ENCODE measurements at regions not wholly inside any gene's neighbourhood (a gene's known extent, or its start where the extent isn't known, plus 50 kb on each side); places are given as distances from the start of the nearest gene placed in this dataset.

- TF ChIP-seq CTCF (conservative IDR thresholded peaks at IDR 0.05; ENCODE audit: low read depth, low read length): no peak
- TF ChIP-seq POLR2A (IDR thresholded peaks at IDR 0.05; ENCODE audit: low read depth, low read length): no peak
- no peak for TF ChIP-seq CEBPB (IDR thresholded peaks at IDR 0.05; ENCODE audit: low read depth, low read length)
- no peak for TF ChIP-seq MAZ (IDR thresholded peaks at IDR 0.05; ENCODE audit: borderline replicate concordance, low read depth, low read length)
- TF ChIP-seq RAD21 (IDR thresholded peaks at IDR 0.05; ENCODE audit: low read length): no peak
- TF ChIP-seq SMC3 (IDR thresholded peaks at IDR 0.05; ENCODE audit: low read depth, low read length): no peak
- TF ChIP-seq, protein P1, sequence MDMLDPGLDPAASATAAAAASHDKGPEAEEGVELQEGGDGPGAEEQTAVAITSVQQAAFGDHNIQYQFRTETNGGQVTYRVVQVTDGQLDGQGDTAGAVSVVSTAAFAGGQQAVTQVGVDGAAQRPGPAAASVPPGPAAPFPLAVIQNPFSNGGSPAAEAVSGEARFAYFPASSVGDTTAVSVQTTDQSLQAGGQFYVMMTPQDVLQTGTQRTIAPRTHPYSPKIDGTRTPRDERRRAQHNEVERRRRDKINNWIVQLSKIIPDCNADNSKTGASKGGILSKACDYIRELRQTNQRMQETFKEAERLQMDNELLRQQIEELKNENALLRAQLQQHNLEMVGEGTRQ (IDR thresholded peaks at IDR 0.05; ENCODE audit: low read depth, low read length): no peak
- no peak for TF ChIP-seq RFX5 (IDR thresholded peaks at IDR 0.05; ENCODE audit: low read depth, low read length)
- TF ChIP-seq FOS (IDR thresholded peaks at IDR 0.05; ENCODE audit: low read depth, low read length): no peak
These were observed 491.2 kb upstream of the DDX18 start for GRCh38 chr2:117323331-117323730.
